GM12878 (cell line): ENCODE measurements at regions not wholly inside any gene's neighbourhood (a gene's known extent, or its start where the extent isn't known, plus 50 kb on each side); places are given as distances from the start of the nearest gene placed in this dataset.

Experiments used
- CHD1 ChIP-seq: IDR thresholded peaks from 2 replicates; pipeline ENCODE4 v1.6.1; 2012; ENCODE audit warnings: low read depth, low read length, improper control_type of control experiment
- JUNB ChIP-seq: IDR thresholded peaks from 2 replicates; pipeline ENCODE4 v1.6.1; 2016; ENCODE audit warnings: antibody characterized with exemption, mild to moderate bottlenecking
- NR2C2 ChIP-seq: IDR thresholded peaks from 2 replicates; pipeline ENCODE4 v1.6.1; 2011; ENCODE audit warnings: borderline replicate concordance, low read depth; ENCODE audit not compliant: control insufficient read depth, insufficient read length
- POLR2AphosphoS2 ChIP-seq: IDR thresholded peaks from 2 replicates; pipeline ENCODE4 v1.6.1; 2011; ENCODE audit warnings: low read depth, mild to moderate bottlenecking, low read length, improper control_type of control experiment, moderate library complexity
- RCOR1 ChIP-seq: conservative IDR thresholded peaks from 2 replicates; pipeline ENCODE4 v1.6.1; 2012; ENCODE audit warnings: low read depth, low read length, improper control_type of control experiment
- SIN3A ChIP-seq: IDR thresholded peaks from 2 replicates; pipeline ENCODE4 v1.6.1; 2012; ENCODE audit warnings: low read depth, low read length, improper control_type of control experiment
- SMARCA5 ChIP-seq: fragments of 450-650 bp; IDR thresholded peaks from 2 replicates; pipeline ENCODE4 v1.6.1; 2017; ENCODE audit warnings: mild to moderate bottlenecking
- TAF1 ChIP-seq: IDR thresholded peaks from 2 replicates; pipeline ENCODE4 v1.6.1; 2011; ENCODE audit warnings: mild to moderate bottlenecking, low read depth, low read length, borderline replicate concordance
- TF ChIP-seq, protein P1 (sequence below), 3 experiments: IDR thresholded peaks in 2 of 3; conservative IDR thresholded peaks in 1 of 3; 2 replicates each; pipeline ENCODE4 v1.5.1; 2011; ENCODE audit warnings: low read depth in 3 of 3, low read length in 3 of 3, mild to moderate bottlenecking in 3 of 3, control low read depth in 2 of 3, moderate library complexity in 2 of 3, inconsistent platforms in 1 of 3, mixed read lengths in 1 of 3; ENCODE audit not compliant: control insufficient read depth in 2 of 3, insufficient read depth in 1 of 3; ENCODE audit errors: extremely low read depth in 1 of 3

DNA sequence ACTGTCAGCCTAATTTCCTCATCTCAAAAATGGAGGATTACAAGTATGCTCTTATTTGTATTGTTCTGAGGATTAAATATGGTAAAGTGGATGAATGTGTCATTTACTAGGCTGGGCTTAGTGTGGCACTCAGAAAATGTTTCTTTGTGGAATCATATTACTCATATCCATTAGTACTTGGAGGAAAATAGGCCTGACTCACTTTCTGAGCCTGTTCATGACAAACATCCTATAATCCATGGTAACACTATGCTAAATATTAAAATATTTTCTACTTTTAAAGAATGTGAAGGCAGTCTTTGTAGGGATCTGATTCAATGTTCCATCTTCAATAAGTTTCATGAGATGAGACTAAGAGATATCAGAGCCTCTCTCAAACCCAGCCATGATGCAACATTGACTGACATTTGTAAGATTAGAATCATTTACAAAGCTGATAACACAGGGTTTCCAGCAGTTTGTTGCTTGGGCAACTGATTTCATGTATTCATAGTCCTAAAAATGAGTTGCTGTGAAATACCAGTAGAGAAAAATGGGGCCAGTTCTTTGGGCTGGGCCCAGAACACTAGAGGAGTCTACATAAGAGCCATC, 1048.5 kb downstream of the NTRK3 start:
- TF ChIP-seq, protein P1, sequence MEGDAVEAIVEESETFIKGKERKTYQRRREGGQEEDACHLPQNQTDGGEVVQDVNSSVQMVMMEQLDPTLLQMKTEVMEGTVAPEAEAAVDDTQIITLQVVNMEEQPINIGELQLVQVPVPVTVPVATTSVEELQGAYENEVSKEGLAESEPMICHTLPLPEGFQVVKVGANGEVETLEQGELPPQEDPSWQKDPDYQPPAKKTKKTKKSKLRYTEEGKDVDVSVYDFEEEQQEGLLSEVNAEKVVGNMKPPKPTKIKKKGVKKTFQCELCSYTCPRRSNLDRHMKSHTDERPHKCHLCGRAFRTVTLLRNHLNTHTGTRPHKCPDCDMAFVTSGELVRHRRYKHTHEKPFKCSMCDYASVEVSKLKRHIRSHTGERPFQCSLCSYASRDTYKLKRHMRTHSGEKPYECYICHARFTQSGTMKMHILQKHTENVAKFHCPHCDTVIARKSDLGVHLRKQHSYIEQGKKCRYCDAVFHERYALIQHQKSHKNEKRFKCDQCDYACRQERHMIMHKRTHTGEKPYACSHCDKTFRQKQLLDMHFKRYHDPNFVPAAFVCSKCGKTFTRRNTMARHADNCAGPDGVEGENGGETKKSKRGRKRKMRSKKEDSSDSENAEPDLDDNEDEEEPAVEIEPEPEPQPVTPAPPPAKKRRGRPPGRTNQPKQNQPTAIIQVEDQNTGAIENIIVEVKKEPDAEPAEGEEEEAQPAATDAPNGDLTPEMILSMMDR (IDR thresholded peaks at IDR 0.05 in 2 of 3, conservative IDR thresholded peaks at IDR 0.05 in 1 of 3; ENCODE audit: control insufficient read depth in 2 of 3, extremely low read depth in 1 of 3, insufficient read depth in 1 of 3, low read depth in 3 of 3, low read length in 3 of 3), result no peak
- TF ChIP-seq POLR2AphosphoS2 (no peak), SMARCA5 (no peak), CHD1 (no peak), NR2C2 (no peak), TAF1 (no peak), SIN3A (no peak), RCOR1 (no peak), JUNB (no peak)
